Smooth muscle cell (in vitro differentiated cells): ENCODE measurements at regions not wholly inside any gene's neighbourhood (a gene's known extent, or its start where the extent isn't known, plus 50 kb on each side); places are given as distances from the start of the nearest gene placed in this dataset.

Experiments
- DNase-seq: peaks from one replicate; lab custom pipeline; 2025; ENCODE audit not compliant: unreplicated experiment; lab: John Stamatoyannopoulos, UW
- H2AFZ ChIP-seq: fragments of 200-600 bp; sonication (generic); 2 replicates; pipeline ENCODE4 v1.6.0; 2016; ENCODE audit warnings: antibody characterized with exemption, low read depth, mild to moderate bottlenecking
- H3F3A ChIP-seq: fragments of 200-600 bp; sonication (generic); 2 replicates; pipeline ENCODE4 v1.6.0; 2017; ENCODE audit warnings: antibody characterized with exemption, low read depth
- H3K27ac ChIP-seq: fragments of 200-600 bp; sonication (generic); 2 replicates; pipeline ENCODE4 v1.5.1; 2016; ENCODE audit warnings: low read depth, mild to moderate bottlenecking
- H3K27me3 ChIP-seq: fragments of 200-600 bp; sonication (generic); 2 replicates; pipeline ENCODE4 v1.6.1; 2016; ENCODE audit warnings: low read depth, mild to moderate bottlenecking
- H3K36me3 ChIP-seq: fragments of 200-600 bp; sonication (generic); 2 replicates; pipeline ENCODE4 v1.5.1; 2016; ENCODE audit warnings: low read depth
- H3K4me1 ChIP-seq: fragments of 200-600 bp; sonication (generic); 2 replicates; pipeline ENCODE4 v1.5.1; 2016; ENCODE audit warnings: low read depth
- H3K4me2 ChIP-seq: fragments of 200-600 bp; sonication (generic); 2 replicates; pipeline ENCODE4 v1.6.0; 2016; ENCODE audit warnings: mild to moderate bottlenecking
- H3K4me3 ChIP-seq: fragments of 200-600 bp; sonication (generic); 2 replicates; pipeline ENCODE4 v1.5.1; 2016; ENCODE audit warnings: mild to moderate bottlenecking
- H3K79me2 ChIP-seq: fragments of 200-600 bp; sonication (generic); 2 replicates; pipeline ENCODE4 v1.6.0; 2016; ENCODE audit warnings: low read depth, mild to moderate bottlenecking
- H3K9ac ChIP-seq: fragments of 200-600 bp; sonication (generic); 2 replicates; pipeline ENCODE4 v1.6.0; 2016; ENCODE audit warnings: low read depth
- H3K9me3 ChIP-seq: fragments of 200-600 bp; sonication (generic); replicated peaks from 2 replicates; pipeline ENCODE4 v1.5.1; 2016; ENCODE audit warnings: low read depth
- H4K20me1 ChIP-seq: fragments of 200-600 bp; sonication (generic); 2 replicates; pipeline ENCODE4 v1.6.0; 2016; ENCODE audit warnings: low read depth
- WGBS: methylation state at CpG from one replicate; pipeline ENCODE4 v1.1.7; 2016; ENCODE audit warnings: low lambda C conversion rate; 5-methylcytosine and 5-hydroxymethylcytosine counted together
- TF ChIP-seq, protein P1 (sequence below): fragments of 200-600 bp; sonication (generic); IDR thresholded peaks from 2 replicates; pipeline ENCODE4 v1.5.1; 2017; ENCODE audit warnings: borderline replicate concordance, mild to moderate bottlenecking, antibody characterized with exemption; ENCODE audit not compliant: insufficient read depth, poor library complexity, severe bottlenecking

DNA sequence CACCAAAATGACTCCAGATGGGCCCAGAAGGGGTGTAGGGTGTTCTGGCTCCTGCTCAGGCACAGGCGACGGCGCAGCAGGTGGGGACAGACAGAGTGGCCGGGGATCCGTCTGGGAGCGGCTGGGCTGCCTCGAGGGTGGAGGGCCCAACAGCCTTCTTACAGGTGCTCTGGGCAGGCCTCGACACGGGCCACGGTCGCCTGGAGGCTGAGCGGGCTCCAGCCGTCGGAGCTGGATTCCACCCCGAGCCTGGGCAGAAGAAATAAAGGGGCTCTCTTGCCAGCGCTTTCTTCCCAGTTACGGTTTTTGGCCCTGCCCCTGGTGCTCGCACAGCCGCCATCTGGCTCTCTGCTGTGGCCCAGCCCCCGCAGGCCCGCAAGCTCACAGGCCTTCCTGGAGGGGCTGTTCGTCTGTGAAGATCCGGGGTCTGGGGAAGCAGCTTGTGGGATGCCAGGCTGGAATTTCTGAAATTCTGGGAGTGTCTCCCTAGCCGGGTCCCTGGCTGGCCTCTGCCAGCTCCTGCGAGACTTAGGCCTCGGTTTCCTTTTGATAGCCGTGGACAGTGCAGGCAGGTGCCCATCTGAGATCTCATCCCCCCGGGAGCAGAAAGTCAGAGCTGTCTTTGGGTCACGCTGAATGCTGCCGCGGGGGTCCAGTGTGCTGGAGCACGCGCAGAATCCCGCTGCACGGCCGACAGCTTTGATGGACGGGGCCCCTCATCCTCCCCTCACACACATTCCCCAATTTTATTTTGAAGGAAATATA, 122.7 kb downstream of the PAPOLA start:
- H3K9ac ChIP-seq = no peak overlapping the region

DNA sequence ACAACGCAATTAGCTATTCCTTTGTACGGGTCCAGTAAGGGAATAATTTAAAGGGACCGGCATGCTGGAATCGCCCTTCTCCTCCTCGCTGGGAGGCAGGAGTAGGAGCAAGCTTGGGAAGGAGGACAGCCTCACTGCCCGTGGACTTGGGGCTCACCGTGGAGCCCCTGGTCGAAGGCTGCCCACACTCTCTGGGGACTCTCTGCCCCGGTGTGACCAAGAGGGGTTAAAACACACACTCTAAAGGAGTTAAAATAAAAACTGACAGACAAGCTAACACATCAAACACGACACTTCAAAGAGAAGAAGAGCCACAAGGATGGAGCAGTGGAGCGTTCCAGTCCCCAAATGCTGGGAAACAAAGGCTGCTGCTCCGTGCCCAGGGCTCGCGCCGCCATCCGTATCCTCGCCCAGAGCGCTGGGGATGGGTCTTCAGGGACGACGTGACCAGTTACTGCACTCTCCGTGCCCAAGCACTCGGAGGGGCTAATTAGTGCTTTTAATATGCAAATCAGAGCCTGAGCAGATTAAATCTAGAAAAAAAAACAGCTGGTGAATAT, 123.3 kb downstream of the PAPOLA start:
- Histone ChIP-seq H3K4me2 (no peak overlapping the region), H2AFZ (no peak overlapping the region), H3K9me3 (no peaks in the 10 kb centered on the region), H3K27ac (no peak overlapping the region), H3F3A (no peaks in the 10 kb centered on the region), H3K27me3 (peaks cover 15% of the 10 kb centered on the region), H3K79me2 (no peaks in the 10 kb centered on the region), H3K4me1 (no peaks in the 10 kb centered on the region), H3K4me3 (no peak overlapping the region), H4K20me1 (no peaks in the 10 kb centered on the region), H3K9ac (no peak overlapping the region), H3K36me3 (no peaks in the 10 kb centered on the region)
- TF ChIP-seq, protein P1, sequence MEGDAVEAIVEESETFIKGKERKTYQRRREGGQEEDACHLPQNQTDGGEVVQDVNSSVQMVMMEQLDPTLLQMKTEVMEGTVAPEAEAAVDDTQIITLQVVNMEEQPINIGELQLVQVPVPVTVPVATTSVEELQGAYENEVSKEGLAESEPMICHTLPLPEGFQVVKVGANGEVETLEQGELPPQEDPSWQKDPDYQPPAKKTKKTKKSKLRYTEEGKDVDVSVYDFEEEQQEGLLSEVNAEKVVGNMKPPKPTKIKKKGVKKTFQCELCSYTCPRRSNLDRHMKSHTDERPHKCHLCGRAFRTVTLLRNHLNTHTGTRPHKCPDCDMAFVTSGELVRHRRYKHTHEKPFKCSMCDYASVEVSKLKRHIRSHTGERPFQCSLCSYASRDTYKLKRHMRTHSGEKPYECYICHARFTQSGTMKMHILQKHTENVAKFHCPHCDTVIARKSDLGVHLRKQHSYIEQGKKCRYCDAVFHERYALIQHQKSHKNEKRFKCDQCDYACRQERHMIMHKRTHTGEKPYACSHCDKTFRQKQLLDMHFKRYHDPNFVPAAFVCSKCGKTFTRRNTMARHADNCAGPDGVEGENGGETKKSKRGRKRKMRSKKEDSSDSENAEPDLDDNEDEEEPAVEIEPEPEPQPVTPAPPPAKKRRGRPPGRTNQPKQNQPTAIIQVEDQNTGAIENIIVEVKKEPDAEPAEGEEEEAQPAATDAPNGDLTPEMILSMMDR = no peak
- DNase-seq = no peak
- WGBS = 85% methylated on average over 22 of the region's 22 CpGs

More for the DNA sequence above, 122.7 kb downstream of the PAPOLA start:
- Histone ChIP-seq H3K27ac (no peak overlapping the region), H3K36me3 (no peaks in the 10 kb centered on the region), H3K79me2 (no peaks in the 10 kb centered on the region), H3K27me3 (peaks cover 15% of the 10 kb centered on the region), H3K4me2 (no peak overlapping the region), H2AFZ (no peak overlapping the region), H3K4me3 (no peak overlapping the region), H3K4me1 (no peaks in the 10 kb centered on the region), H3F3A (no peaks in the 10 kb centered on the region), H3K9me3 (no peaks in the 10 kb centered on the region), H4K20me1 (no peaks in the 10 kb centered on the region)
- WGBS = 90% methylated on average over 37 of the region's 37 CpGs
- TF ChIP-seq, protein P1 = no peak
- DNase-seq = no peak

DNA sequence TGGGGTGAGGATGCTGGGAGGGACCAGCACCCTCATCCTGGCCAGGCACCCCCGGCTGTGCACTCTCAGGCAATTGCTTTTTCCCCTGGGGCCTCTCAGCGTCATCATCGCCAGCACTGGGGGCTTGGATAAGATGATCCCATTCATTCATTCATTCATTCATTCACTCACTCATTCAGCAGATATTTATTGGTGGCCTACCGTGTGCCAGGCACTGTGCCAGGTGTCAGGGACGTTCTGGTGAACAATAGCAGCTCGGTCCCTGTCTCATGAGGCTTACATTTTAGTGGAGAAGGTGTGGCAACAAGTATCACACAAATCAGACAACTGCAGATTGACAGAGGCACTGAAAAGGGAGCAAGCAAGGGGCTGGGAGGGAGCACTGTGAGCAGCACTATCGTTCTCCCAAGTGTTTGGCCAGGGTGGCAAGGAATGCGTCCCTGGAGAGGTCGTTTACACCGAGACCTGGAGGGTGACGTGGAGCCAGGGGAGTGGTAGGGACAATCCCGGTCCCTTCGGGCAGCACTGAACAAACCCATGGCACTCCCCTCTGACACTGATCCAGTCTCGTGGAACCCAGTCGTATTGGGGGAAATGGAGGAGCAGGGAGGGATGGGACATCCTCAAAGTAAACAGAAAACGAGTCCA, 124.1 kb downstream of the PAPOLA start:
- no peaks in the 10 kb centered on the region for H3K9me3 ChIP-seq
- 82% methylated on average over 16 of the region's 16 CpGs for WGBS
- no peak overlapping the region for H3K4me3 ChIP-seq
- H3K9ac ChIP-seq = no peak overlapping the region
- no peak overlapping the region for H3K27ac ChIP-seq
- H4K20me1 ChIP-seq = no peaks in the 10 kb centered on the region
- TF ChIP-seq, protein P1 = no peak
- peaks cover 15% of the 10 kb centered on the region for H3K27me3 ChIP-seq
- H3K36me3 ChIP-seq = no peaks in the 10 kb centered on the region
- no peak for DNase-seq
- H3K79me2 ChIP-seq = no peaks in the 10 kb centered on the region
- no peaks in the 10 kb centered on the region for H3K4me1 ChIP-seq
- no peak overlapping the region for H3K4me2 ChIP-seq
- no peaks in the 10 kb centered on the region for H3F3A ChIP-seq
- H2AFZ ChIP-seq = no peak overlapping the region
